HCT116 (cell line): ENCODE measurements at regions not wholly inside any gene's neighbourhood (a gene's known extent, or its start where the extent isn't known, plus 50 kb on each side); places are given as distances from the start of the nearest gene placed in this dataset.

ENCODE experiments used
- CTCF ChIP-seq, 3 experiments: fragments of 200-600 bp in 1 of 3; sonication (generic) in 1 of 3; IDR thresholded peaks in 2 of 3; conservative IDR thresholded peaks in 1 of 3; 2 replicates each; pipeline ENCODE4 v1.5.1; 2012 to 2017; ENCODE audit warnings: low read depth in 2 of 3, low read length in 2 of 3, antibody characterized with exemption in 1 of 3, borderline replicate concordance in 1 of 3, control low read depth in 1 of 3, mild to moderate bottlenecking in 1 of 3, mixed read lengths in 1 of 3, mixed run types in 1 of 3, moderate library complexity in 1 of 3; ENCODE audit not compliant: insufficient read depth in 1 of 3
- EZH2 ChIP-seq: fragments of 200-600 bp; sonication (generic); IDR thresholded peaks from 2 replicates; pipeline ENCODE4 v1.6.1; 2017; ENCODE audit warnings: antibody characterized with exemption, mixed run types
- JUND ChIP-seq: IDR thresholded peaks from 2 replicates; pipeline ENCODE4 v1.6.1; 2012
- MAX ChIP-seq: IDR thresholded peaks from 2 replicates; pipeline ENCODE4 v1.6.1; 2012
- POLR2A ChIP-seq: IDR thresholded peaks from 2 replicates; pipeline ENCODE4 v1.7.0; 2011; ENCODE audit warnings: borderline replicate concordance; ENCODE audit not compliant: insufficient read depth, insufficient read length; ENCODE audit errors: extremely low read depth
- POLR2AphosphoS5 ChIP-seq: IDR thresholded peaks from 2 replicates; pipeline ENCODE4 v1.6.1; 2011; ENCODE audit warnings: mild to moderate bottlenecking, low read depth, low read length, moderate library complexity
- RAD21 ChIP-seq: IDR thresholded peaks from 2 replicates; pipeline ENCODE4 v1.6.1; 2012; ENCODE audit warnings: low read depth, mild to moderate bottlenecking
- REST ChIP-seq: IDR thresholded peaks from 2 replicates; pipeline ENCODE4 v1.6.1; 2012; ENCODE audit warnings: low read depth
- YY1 ChIP-seq: IDR thresholded peaks from 2 replicates; pipeline ENCODE4 v1.6.1; 2011; ENCODE audit warnings: low read length, low read depth, moderate library complexity, mild to moderate bottlenecking; ENCODE audit not compliant: insufficient replicate concordance; ENCODE audit errors: extremely low read depth

GRCh38 chr3:110246796-110247376, 824.7 kb upstream of the NECTIN3 start:
- TF ChIP-seq POLR2A = no peak
- no peak for TF ChIP-seq EZH2
- no peak for TF ChIP-seq CTCF (IDR thresholded peaks at IDR 0.05 in 2 of 3, conservative IDR thresholded peaks at IDR 0.05 in 1 of 3; ENCODE audit: borderline replicate concordance in 1 of 3, insufficient read depth in 1 of 3, low read depth in 2 of 3, low read length in 2 of 3)
- no peak for TF ChIP-seq MAX
- no peak for TF ChIP-seq REST
- TF ChIP-seq RAD21 = no peak
- TF ChIP-seq POLR2AphosphoS5 = no peak
- TF ChIP-seq YY1 = no peak
- TF ChIP-seq JUND = no peak
